ENCODE measurements at regions not wholly inside any gene's neighbourhood (a gene's known extent, or its start where the extent isn't known, plus 50 kb on each side); places are given as distances from the start of the nearest gene placed in this dataset.

- FAIRE-seq = no peak
Observed at GRCh38 chr9:18353473-18353872, 120.5 kb upstream of the ADAMTSL1 start.

GRCh38 chr9:18357321-18357720 lies 116.6 kb upstream of the ADAMTSL1 start:
- FAIRE-seq = no peak

GRCh38 chr9:18358325-18358724 lies 115.6 kb upstream of the ADAMTSL1 start:
- no peak for FAIRE-seq

GRCh38 chr9:18359335-18359734 lies 114.6 kb upstream of the ADAMTSL1 start:
- FAIRE-seq = no peak

- FAIRE-seq = no peak
Observed at GRCh38 chr9:18360005-18360404, 113.9 kb upstream of the ADAMTSL1 start.

GRCh38 chr9:18361646-18362045 lies 112.3 kb upstream of the ADAMTSL1 start:
- FAIRE-seq = no peak

GRCh38 chr9:18362166-18362565 lies 111.8 kb upstream of the ADAMTSL1 start:
- no peak for FAIRE-seq

- no peak for FAIRE-seq
Observed at GRCh38 chr9:18362901-18363685, 110.9 kb upstream of the ADAMTSL1 start.

- no peak for FAIRE-seq
Observed at GRCh38 chr9:18365651-18366050, 108.3 kb upstream of the ADAMTSL1 start.

GRCh38 chr9:18366184-18366583 lies 107.8 kb upstream of the ADAMTSL1 start:
- no peak for FAIRE-seq

GRCh38 chr9:18368206-18368605 lies 105.7 kb upstream of the ADAMTSL1 start:
- FAIRE-seq = no peak

- peak; percentile 58 for FAIRE-seq
Observed at GRCh38 chr9:18371141-18371540, 102.8 kb upstream of the ADAMTSL1 start.

GRCh38 chr9:18371621-18372020 lies 102.3 kb upstream of the ADAMTSL1 start:
- no peak for FAIRE-seq

GRCh38 chr9:18379073-18379811 lies 94.7 kb upstream of the ADAMTSL1 start:
- no peak for FAIRE-seq

GRCh38 chr9:18382243-18382642 lies 91.7 kb upstream of the ADAMTSL1 start:
- no peak for FAIRE-seq

GRCh38 chr9:18384066-18384465 lies 89.9 kb upstream of the ADAMTSL1 start:
- no peak for FAIRE-seq

GRCh38 chr9:18385696-18386490 lies 88.1 kb upstream of the ADAMTSL1 start:
- FAIRE-seq = no peak

GRCh38 chr9:18390393-18390792 lies 83.6 kb upstream of the ADAMTSL1 start:
- FAIRE-seq = peak; percentile 57

- peak; percentile 98 for FAIRE-seq
Observed at GRCh38 chr9:18393340-18394130, 80.4 kb upstream of the ADAMTSL1 start.

GRCh38 chr9:18394847-18395351 lies 79.1 kb upstream of the ADAMTSL1 start:
- no peak for FAIRE-seq

- peak; percentile 94 for FAIRE-seq
Observed at GRCh38 chr9:18396102-18396728, 77.7 kb upstream of the ADAMTSL1 start.

GRCh38 chr9:18397076-18397475 lies 76.9 kb upstream of the ADAMTSL1 start:
- no peak for FAIRE-seq

Measured in endometrium (tissue), 2 donors.